Calu3 (cell line): ENCODE measurements at regions not wholly inside any gene's neighbourhood (a gene's known extent, or its start where the extent isn't known, plus 50 kb on each side); places are given as distances from the start of the nearest gene placed in this dataset.

Experiments
- BruUV-seq: library from RNA; stranded (reverse); fragments of 400-500 nt; replicated peaks from 2 replicates; lab custom pipeline; 2021; lab: Mats Ljungman, UMichigan
- CTCF ChIA-PET: fragments of 300-600 bp; sonication (Branson Sonifier 250); formaldehyde crosslinking; loops from one replicate; lab custom pipeline; 2022; ENCODE audit warnings: antibody characterized with exemption; lab: Charles Lee
- DNase-seq: peaks from one replicate; pipeline ENCODE4 v3.0.0; 2022
- H3K27ac Mint-ChIP-seq: one replicate; pipeline ENCODE4 v1.8.0; 2022; ENCODE audit warnings: mixed read lengths; ENCODE audit not compliant: unreplicated experiment
- H3K27me3 Mint-ChIP-seq: one replicate; pipeline ENCODE4 v1.8.0; 2022; ENCODE audit warnings: mixed read lengths; ENCODE audit not compliant: unreplicated experiment
- H3K36me3 Mint-ChIP-seq: one replicate; pipeline ENCODE4 v1.8.0; 2022; ENCODE audit warnings: mild to moderate bottlenecking, moderate library complexity, mixed read lengths; ENCODE audit not compliant: insufficient read depth, unreplicated experiment
- H3K4me1 Mint-ChIP-seq: one replicate; pipeline ENCODE4 v1.8.0; 2022; ENCODE audit warnings: mild to moderate bottlenecking, low read depth, mixed read lengths; ENCODE audit not compliant: unreplicated experiment
- H3K4me3 Mint-ChIP-seq: one replicate; pipeline ENCODE4 v1.8.0; 2022; ENCODE audit warnings: mild to moderate bottlenecking, low read depth, moderate library complexity, mixed read lengths; ENCODE audit not compliant: unreplicated experiment
- H3K9me3 Mint-ChIP-seq: one replicate; pipeline ENCODE4 v1.8.0; 2022; ENCODE audit warnings: low read depth, mixed read lengths; ENCODE audit not compliant: unreplicated experiment
- intact Hi-C: fragments of 100-400 bp; cut with micrococcal nuclease; formaldehyde crosslinking; loops from one replicate; pipeline ENCODE4 v1.10.0; 2022; ENCODE audit not compliant: unreplicated experiment
- TF ChIP-seq, protein P1 (sequence below): fragments of 200-600 bp; IDR thresholded peaks from one replicate; pipeline ENCODE4 v1.8.0; 2022; ENCODE audit warnings: antibody characterized with exemption; ENCODE audit not compliant: unreplicated experiment

DNA sequence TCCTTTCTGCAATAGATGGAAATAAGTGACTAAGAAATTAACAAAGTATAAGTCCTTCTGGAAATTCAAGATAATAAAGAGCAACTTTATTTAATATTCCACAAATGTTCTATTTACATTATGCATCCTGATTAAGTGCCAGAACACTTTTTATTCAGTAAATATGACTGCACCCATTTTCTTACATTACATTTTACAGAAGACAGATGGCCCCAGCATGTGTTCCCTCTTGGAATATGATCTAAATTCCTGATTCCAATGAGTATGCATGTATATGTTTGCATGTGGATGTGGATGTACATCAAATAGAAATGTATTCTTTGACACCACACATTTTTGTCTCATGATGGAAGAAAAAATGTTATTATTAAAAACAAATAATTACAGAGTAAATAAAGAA is 628.7 kb upstream of the SEMA3D start:
- Mint-ChIP-seq H3K9me3 (no peaks in the 10 kb centered on the region), H3K36me3 (no peaks in the 10 kb centered on the region), H3K27ac (no peak overlapping the region), H3K4me3 (no peak overlapping the region), H3K4me1 (no peaks in the 10 kb centered on the region), H3K27me3 (no peaks in the 10 kb centered on the region)
- no TSS peak for BruUV-seq
- TF ChIP-seq, protein P1, sequence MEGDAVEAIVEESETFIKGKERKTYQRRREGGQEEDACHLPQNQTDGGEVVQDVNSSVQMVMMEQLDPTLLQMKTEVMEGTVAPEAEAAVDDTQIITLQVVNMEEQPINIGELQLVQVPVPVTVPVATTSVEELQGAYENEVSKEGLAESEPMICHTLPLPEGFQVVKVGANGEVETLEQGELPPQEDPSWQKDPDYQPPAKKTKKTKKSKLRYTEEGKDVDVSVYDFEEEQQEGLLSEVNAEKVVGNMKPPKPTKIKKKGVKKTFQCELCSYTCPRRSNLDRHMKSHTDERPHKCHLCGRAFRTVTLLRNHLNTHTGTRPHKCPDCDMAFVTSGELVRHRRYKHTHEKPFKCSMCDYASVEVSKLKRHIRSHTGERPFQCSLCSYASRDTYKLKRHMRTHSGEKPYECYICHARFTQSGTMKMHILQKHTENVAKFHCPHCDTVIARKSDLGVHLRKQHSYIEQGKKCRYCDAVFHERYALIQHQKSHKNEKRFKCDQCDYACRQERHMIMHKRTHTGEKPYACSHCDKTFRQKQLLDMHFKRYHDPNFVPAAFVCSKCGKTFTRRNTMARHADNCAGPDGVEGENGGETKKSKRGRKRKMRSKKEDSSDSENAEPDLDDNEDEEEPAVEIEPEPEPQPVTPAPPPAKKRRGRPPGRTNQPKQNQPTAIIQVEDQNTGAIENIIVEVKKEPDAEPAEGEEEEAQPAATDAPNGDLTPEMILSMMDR: no peak
- intact Hi-C loops: no loop called here
- CTCF ChIA-PET: no interaction called here
- DNase-seq: no peak

DNA sequence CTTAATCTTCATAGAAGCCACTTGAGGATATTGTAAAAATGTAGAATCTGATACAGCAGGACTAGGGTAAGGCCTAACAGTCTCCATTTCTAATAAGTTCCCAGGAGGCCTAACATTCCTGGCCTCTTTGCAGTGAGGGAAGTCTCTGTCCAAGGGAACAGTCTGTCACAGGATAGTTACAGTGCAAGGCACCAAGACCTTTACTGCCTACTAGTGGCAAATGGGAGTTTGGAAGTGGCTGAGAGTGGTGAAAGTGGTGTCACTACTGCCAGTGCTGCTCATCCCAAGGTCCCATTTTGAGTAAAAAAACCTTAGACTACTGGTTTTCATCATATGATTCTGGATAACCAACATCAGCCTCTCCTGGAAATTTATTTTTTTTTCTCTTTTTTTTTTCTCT is 619.5 kb upstream of the SEMA3D start:
- Mint-ChIP-seq H3K9me3 (no peaks in the 10 kb centered on the region), H3K4me1 (no peaks in the 10 kb centered on the region), H3K27ac (no peak overlapping the region), H3K4me3 (no peak overlapping the region), H3K27me3 (no peaks in the 10 kb centered on the region), H3K36me3 (no peaks in the 10 kb centered on the region)
- intact Hi-C loops: no loop called here
- no peak for DNase-seq
- CTCF ChIA-PET: no interaction called here
- TF ChIP-seq, protein P1: no peak
- no TSS peak for BruUV-seq

DNA sequence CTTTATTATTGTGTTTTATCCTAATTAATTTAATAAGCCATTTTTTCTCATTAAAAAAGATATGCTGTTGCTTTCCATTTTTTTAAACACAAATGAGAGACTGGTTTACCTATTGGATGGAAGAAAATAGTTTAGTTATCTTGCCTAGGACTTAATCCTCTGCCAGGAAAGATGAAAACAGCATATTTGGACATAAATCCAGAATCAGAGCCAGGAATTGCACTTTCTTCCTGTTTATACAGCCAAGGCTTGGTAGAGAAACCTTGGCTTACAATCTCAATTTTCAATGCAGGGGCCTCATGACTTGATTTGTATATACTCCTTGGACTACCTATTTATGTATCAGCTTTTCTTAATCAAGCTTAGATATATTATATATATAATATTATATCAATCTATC is 618.8 kb upstream of the SEMA3D start:
- CTCF ChIA-PET: interaction anchor here (0.6 kb wide), 1 partner anchor 1670 kb away, joined by 6 read pairs; no protein-coding TSS in a partner anchor
- Mint-ChIP-seq H3K4me3 (no peak overlapping the region), H3K27me3 (no peaks in the 10 kb centered on the region), H3K4me1 (no peaks in the 10 kb centered on the region), H3K27ac (no peak overlapping the region), H3K36me3 (no peaks in the 10 kb centered on the region), H3K9me3 (no peaks in the 10 kb centered on the region)
- intact Hi-C loops: no loop called here
- DNase-seq: no peak
- BruUV-seq: no TSS peak
- TF ChIP-seq, protein P1: no peak

DNA sequence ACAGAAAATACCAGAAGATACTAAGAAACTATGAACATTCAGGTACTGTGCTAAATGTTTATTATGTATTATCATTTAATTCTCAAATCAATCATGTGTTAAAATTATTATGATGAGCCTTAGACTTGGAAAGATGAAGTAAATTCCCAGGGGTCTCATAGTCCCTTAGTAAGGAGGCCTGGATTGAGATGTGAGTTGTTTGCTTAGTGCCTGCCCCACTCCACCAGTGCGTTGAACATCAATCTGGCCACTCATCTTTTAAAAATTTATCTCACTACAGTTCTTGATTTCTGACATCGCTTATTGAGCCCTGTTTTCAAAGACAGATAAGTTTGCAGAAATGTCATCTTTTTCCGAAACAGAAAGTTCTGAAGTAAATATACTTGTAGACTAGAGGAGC is 618.4 kb upstream of the SEMA3D start:
- no peaks in the 10 kb centered on the region for H3K4me1 Mint-ChIP-seq
- no peaks in the 10 kb centered on the region for H3K27me3 Mint-ChIP-seq
- H3K27ac Mint-ChIP-seq: no peak overlapping the region
- H3K4me3 Mint-ChIP-seq: no peak overlapping the region
- TF ChIP-seq, protein P1: no peak
- CTCF ChIA-PET: interaction anchor here (0.6 kb wide), 1 partner anchor 1670 kb away, joined by 6 read pairs; no protein-coding TSS in a partner anchor
- H3K36me3 Mint-ChIP-seq: no peaks in the 10 kb centered on the region
- BruUV-seq: no TSS peak
- no peak for DNase-seq
- intact Hi-C loops: no loop called here
- H3K9me3 Mint-ChIP-seq: no peaks in the 10 kb centered on the region
